GM23248 (cell line): ENCODE measurements at regions not wholly inside any gene's neighbourhood (a gene's known extent, or its start where the extent isn't known, plus 50 kb on each side); places are given as distances from the start of the nearest gene placed in this dataset.

ENCODE experiments used
- DNase-seq: peaks from one replicate; pipeline ENCODE4 v3.0.0-alpha.2; 2015
- H2AFZ ChIP-seq: fragments of 200-600 bp; sonication (generic); 2 replicates; pipeline ENCODE4 v1.6.1; 2016; ENCODE audit warnings: antibody characterized with exemption
- H3F3A ChIP-seq: fragments of 200-600 bp; sonication (generic); 2 replicates; pipeline ENCODE4 v1.6.1; 2016; ENCODE audit warnings: mild to moderate bottlenecking, antibody characterized with exemption, mixed run types; ENCODE audit not compliant: insufficient read depth
- H3K27ac ChIP-seq: fragments of 200-600 bp; sonication (generic); 2 replicates; pipeline ENCODE4 v1.5.1; 2016; ENCODE audit warnings: mild to moderate bottlenecking
- H3K27me3 ChIP-seq: fragments of 200-600 bp; sonication (generic); replicated peaks from 2 replicates; pipeline ENCODE4 v1.6.1; 2016; ENCODE audit warnings: mild to moderate bottlenecking; ENCODE audit not compliant: insufficient read depth
- H3K36me3 ChIP-seq: fragments of 200-600 bp; sonication (generic); 2 replicates; pipeline ENCODE4 v1.6.1; 2016; ENCODE audit warnings: low read depth, mild to moderate bottlenecking
- H3K4me1 ChIP-seq: fragments of 200-600 bp; sonication (generic); 2 replicates; pipeline ENCODE4 v1.6.1; 2016; ENCODE audit warnings: mild to moderate bottlenecking; ENCODE audit not compliant: insufficient read depth
- H3K4me2 ChIP-seq: fragments of 200-600 bp; sonication (generic); one replicate; pipeline ENCODE4 v1.6.1; 2016; ENCODE audit warnings: mild to moderate bottlenecking; ENCODE audit not compliant: unreplicated experiment
- H3K4me3 ChIP-seq: fragments of 200-600 bp; sonication (generic); 2 replicates; pipeline ENCODE4 v1.5.1; 2016; ENCODE audit warnings: mild to moderate bottlenecking
- H3K79me2 ChIP-seq: fragments of 200-600 bp; sonication (generic); 2 replicates; pipeline ENCODE4 v1.6.1; 2016; ENCODE audit warnings: mild to moderate bottlenecking; ENCODE audit not compliant: insufficient read depth
- H3K9ac ChIP-seq: fragments of 200-600 bp; sonication (generic); 2 replicates; pipeline ENCODE4 v1.6.1; 2016; ENCODE audit warnings: mild to moderate bottlenecking
- H3K9me2 ChIP-seq: fragments of 200-600 bp; sonication (generic); 2 replicates; pipeline ENCODE4 v1.6.1; 2016; ENCODE audit warnings: mixed run types, mild to moderate bottlenecking, moderate library complexity; ENCODE audit not compliant: insufficient read depth
- H3K9me3 ChIP-seq: fragments of 200-600 bp; sonication (generic); one replicate; pipeline ENCODE4 v1.6.1; 2017; ENCODE audit warnings: low read depth
- H4K20me1 ChIP-seq: fragments of 200-600 bp; sonication (generic); 2 replicates; pipeline ENCODE4 v1.6.0; 2016; ENCODE audit not compliant: insufficient read depth
- EZH2 ChIP-seq: fragments of 200-600 bp; sonication (generic); IDR thresholded peaks from 2 replicates; pipeline ENCODE4 v1.6.1; 2018; ENCODE audit warnings: antibody characterized with exemption, mild to moderate bottlenecking; ENCODE audit not compliant: insufficient read depth, poor library complexity, severe bottlenecking
- EZH2phosphoT487 ChIP-seq: fragments of 200-600 bp; sonication (generic); IDR thresholded peaks from 2 replicates; pipeline ENCODE4 v1.6.1; 2018; ENCODE audit warnings: antibody characterized with exemption, moderate library complexity, mild to moderate bottlenecking, low read depth; ENCODE audit not compliant: insufficient read depth
- WGBS, 2 experiments: methylation state at CpG; one replicate each; pipeline ENCODE4 v1.1.6; 2015 to 2017; ENCODE audit warnings: low lambda C conversion rate in 2 of 2, low coverage in 1 of 2; ENCODE audit errors: missing lambda C conversion rate in 2 of 2; 5-methylcytosine and 5-hydroxymethylcytosine counted together
- in situ Hi-C: fragments of 300-500 bp; cut with MboI; formaldehyde crosslinking; loops from 2 replicates; pipeline ENCODE4 v1.15.0; 2020

- DNase-seq, result no peak
- H3K79me2 ChIP-seq, result no peaks in the 10 kb centered on the region
- no peaks in the 10 kb centered on the region for H3K9me2 ChIP-seq
- no peak overlapping the region for H2AFZ ChIP-seq
- TF ChIP-seq EZH2phosphoT487, result no peak
- TF ChIP-seq EZH2, result no peak
- in situ Hi-C loops, result no loop called here
- H3K4me3 ChIP-seq, result no peak overlapping the region
- H3K9ac ChIP-seq, result no peak overlapping the region
- no peaks in the 10 kb centered on the region for H3F3A ChIP-seq
- no peaks in the 10 kb centered on the region for H3K4me1 ChIP-seq
- no peaks in the 10 kb centered on the region for H3K36me3 ChIP-seq
- H3K9me3 ChIP-seq, result no peaks in the 10 kb centered on the region
- no peak overlapping the region for H3K4me2 ChIP-seq
- H3K27ac ChIP-seq, result no peak overlapping the region
- H4K20me1 ChIP-seq, result no peaks in the 10 kb centered on the region
- no peaks in the 10 kb centered on the region for H3K27me3 ChIP-seq
- WGBS, 2 experiments, result 26 to 32% methylated on average over 5 to 6 of the region's 7 CpGs
These were observed 68.1 kb upstream of the ZMAT1 start for GRCh38 chrX:101999644-102000539.

DNA sequence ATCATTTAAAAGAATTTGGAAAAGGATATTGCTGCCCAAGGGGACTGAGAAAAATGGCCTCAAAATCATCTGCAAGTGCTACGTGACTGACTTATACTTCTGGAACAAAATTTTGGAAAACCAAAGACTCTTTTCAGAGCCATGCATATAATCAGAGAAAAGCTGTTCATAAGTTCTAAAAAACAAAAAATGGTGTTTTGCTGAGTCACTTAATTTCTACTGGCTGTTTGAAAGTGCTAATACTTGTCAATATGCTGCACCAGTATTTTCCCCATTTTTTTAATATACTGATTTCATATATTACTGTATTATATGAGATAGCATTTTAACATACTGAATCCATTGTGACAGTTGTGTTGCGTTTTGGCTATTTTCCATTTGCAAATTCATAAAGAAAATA, 61.5 kb upstream of the ZMAT1 start:
- H3K4me1 ChIP-seq, result no peaks in the 10 kb centered on the region
- 39 to 44% methylated on average over 2 of the region's 2 CpGs for WGBS, 2 experiments
- DNase-seq, result no peak

GRCh38 chrX:101986586-101986985, 54.8 kb upstream of the ZMAT1 start:
- TF ChIP-seq EZH2phosphoT487 (no peak), EZH2 (no peak)
- H3F3A ChIP-seq, result no peaks in the 10 kb centered on the region

More for the DNA sequence above, 61.5 kb upstream of the ZMAT1 start:
- no peak overlapping the region for H3K4me2 ChIP-seq
- H3K9me2 ChIP-seq, result no peaks in the 10 kb centered on the region
- no peaks in the 10 kb centered on the region for H3K36me3 ChIP-seq
- H3K27ac ChIP-seq, result no peak overlapping the region
- no peaks in the 10 kb centered on the region for H3K79me2 ChIP-seq
- no peak overlapping the region for H2AFZ ChIP-seq
- no peak for TF ChIP-seq EZH2phosphoT487
- no peak for TF ChIP-seq EZH2
- no peaks in the 10 kb centered on the region for H3K27me3 ChIP-seq
- H3K4me3 ChIP-seq, result no peak overlapping the region
- H3F3A ChIP-seq, result no peaks in the 10 kb centered on the region
- in situ Hi-C loops, result no loop called here
- H3K9me3 ChIP-seq, result no peaks in the 10 kb centered on the region
- H3K9ac ChIP-seq, result no peak overlapping the region
- H4K20me1 ChIP-seq, result no peaks in the 10 kb centered on the region

More at GRCh38 chrX:101986586-101986985, 54.8 kb upstream of the ZMAT1 start:
- no peak overlapping the region for H3K27ac ChIP-seq
- H3K4me2 ChIP-seq, result no peak overlapping the region
- no peaks in the 10 kb centered on the region for H4K20me1 ChIP-seq
- H3K27me3 ChIP-seq, result no peaks in the 10 kb centered on the region
- no peaks in the 10 kb centered on the region for H3K36me3 ChIP-seq
- no peaks in the 10 kb centered on the region for H3K9me2 ChIP-seq
- H2AFZ ChIP-seq, result no peak overlapping the region
- no peaks in the 10 kb centered on the region for H3K4me1 ChIP-seq
- H3K9me3 ChIP-seq, result no peaks in the 10 kb centered on the region
- WGBS, 2 experiments, result 17 to 29% methylated on average over 2 of the region's 2 CpGs
- H3K9ac ChIP-seq, result no peak overlapping the region
- H3K4me3 ChIP-seq, result no peak overlapping the region
- no peak for DNase-seq
- in situ Hi-C loops, result no loop called here
- no peaks in the 10 kb centered on the region for H3K79me2 ChIP-seq
